GM21381 (cell line): ENCODE measurements at regions not wholly inside any gene's neighbourhood (a gene's known extent, or its start where the extent isn't known, plus 50 kb on each side); places are given as distances from the start of the nearest gene placed in this dataset.

Experiments used
- ATAC-seq: cut with Tn5 transposase; IDR thresholded peaks from one replicate; pipeline ENCODE4 v1.9.1; 2021; ENCODE audit warnings: mild to moderate bottlenecking, moderate library complexity; ENCODE audit not compliant: unreplicated experiment

GRCh38 chr16:64470916-64471315 lies 650.9 kb downstream of the CDH11 start:
- no peak for ATAC-seq

GRCh38 chr16:64469906-64470702 lies 651.8 kb downstream of the CDH11 start:
- ATAC-seq = no peak

- no peak for ATAC-seq
These were observed 652.5 kb downstream of the CDH11 start for GRCh38 chr16:64469351-64469750.

GRCh38 chr16:64468515-64469090 lies 653.3 kb downstream of the CDH11 start:
- ATAC-seq = no peak

GRCh38 chr16:64459821-64460220 lies 662.0 kb downstream of the CDH11 start:
- ATAC-seq = no peak

GRCh38 chr16:64459402-64459801 lies 662.5 kb downstream of the CDH11 start:
- ATAC-seq = no peak

GRCh38 chr16:64455275-64455674 lies 666.6 kb downstream of the CDH11 start:
- no peak for ATAC-seq

- no peak for ATAC-seq
These were observed 668.2 kb downstream of the CDH11 start for GRCh38 chr16:64453646-64454045.

- ATAC-seq = no peak
These were observed 669.4 kb downstream of the CDH11 start for GRCh38 chr16:64452446-64452845.

GRCh38 chr16:64450177-64450576 lies 671.7 kb downstream of the CDH11 start:
- ATAC-seq = no peak

GRCh38 chr16:64449506-64449905 lies 672.4 kb downstream of the CDH11 start:
- no peak for ATAC-seq

GRCh38 chr16:64445649-64446048 lies 676.2 kb downstream of the CDH11 start:
- ATAC-seq = no peak

- ATAC-seq = no peak
These were observed 676.6 kb downstream of the CDH11 start for GRCh38 chr16:64445245-64445644.

- ATAC-seq = no peak
These were observed 681.4 kb downstream of the CDH11 start for GRCh38 chr16:64440421-64440831.

GRCh38 chr16:64440005-64440404 lies 681.9 kb downstream of the CDH11 start:
- ATAC-seq = no peak

GRCh38 chr16:64437706-64438324 lies 684.0 kb downstream of the CDH11 start:
- ATAC-seq = no peak

GRCh38 chr16:64434526-64435069 lies 687.3 kb downstream of the CDH11 start:
- ATAC-seq = no peak

GRCh38 chr16:64428463-64429113 lies 693.3 kb downstream of the CDH11 start:
- no peak for ATAC-seq

- no peak for ATAC-seq
These were observed 695.7 kb downstream of the CDH11 start for GRCh38 chr16:64426131-64426666.

GRCh38 chr16:64425381-64425780 lies 696.5 kb downstream of the CDH11 start:
- no peak for ATAC-seq

GRCh38 chr16:64422259-64422658 lies 699.6 kb downstream of the CDH11 start:
- no peak for ATAC-seq
